ENCODE measurements at regions not wholly inside any gene's neighbourhood (a gene's known extent, or its start where the extent isn't known, plus 50 kb on each side); places are given as distances from the start of the nearest gene placed in this dataset.

DNA sequence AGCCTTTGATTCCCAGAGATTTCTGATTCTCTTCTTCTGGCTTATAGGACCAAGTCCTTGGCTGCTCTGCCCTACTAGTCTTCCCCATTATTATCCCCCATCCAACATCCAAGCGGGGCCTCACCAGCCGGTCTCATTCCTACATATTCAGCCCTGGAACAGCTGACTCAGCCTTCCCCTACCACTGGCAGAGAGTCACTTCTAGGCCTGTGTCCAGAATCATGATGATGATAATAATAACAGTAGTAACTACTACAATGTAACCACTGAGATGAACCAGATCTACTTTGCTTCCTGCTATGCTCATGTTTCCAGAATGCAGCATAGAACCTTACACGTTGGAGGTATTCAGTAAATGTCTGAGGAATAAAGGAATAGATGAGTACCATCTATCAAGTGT, 295.2 kb downstream of the SRBD1 start:
- Mint-ChIP-seq H3K4me1 (ENCODE audit: low read depth) (no peaks in the 10 kb centered on the region), H3K36me3 (ENCODE audit: low read depth) (no peaks in the 10 kb centered on the region), H3K9me3 (no peaks in the 10 kb centered on the region), H3K4me3 (no peak overlapping the region), H3K27me3 (peaks cover 6% of the 10 kb centered on the region), H3K27ac (no peak overlapping the region)
- DNase-seq = no peak

DNA sequence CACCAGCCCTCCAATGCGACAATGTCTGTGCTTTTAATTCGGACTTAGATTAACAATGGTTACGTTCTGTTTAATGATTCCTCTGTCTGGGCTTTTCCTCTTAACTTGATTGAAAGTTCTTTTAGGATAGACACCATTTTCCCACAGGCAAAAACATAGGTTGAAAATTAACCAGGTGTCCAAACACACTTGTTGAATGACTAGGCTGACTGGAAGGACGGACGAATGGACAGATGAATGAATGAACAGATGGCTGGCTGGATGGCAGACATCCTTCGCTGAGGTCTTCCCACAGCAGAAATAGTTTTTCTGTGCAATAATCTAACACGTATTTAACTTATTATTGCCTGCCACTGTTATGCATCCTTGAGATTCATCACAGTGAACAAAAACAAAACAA, 298.8 kb downstream of the SRBD1 start:
- Mint-ChIP-seq H3K4me3 (no peak overlapping the region), H3K9me3 (no peaks in the 10 kb centered on the region), H3K27ac (no peak overlapping the region), H3K36me3 (ENCODE audit: low read depth) (no peaks in the 10 kb centered on the region), H3K4me1 (ENCODE audit: low read depth) (no peaks in the 10 kb centered on the region), H3K27me3 (peaks cover 12% of the 10 kb centered on the region)
- no peak for DNase-seq

DNA sequence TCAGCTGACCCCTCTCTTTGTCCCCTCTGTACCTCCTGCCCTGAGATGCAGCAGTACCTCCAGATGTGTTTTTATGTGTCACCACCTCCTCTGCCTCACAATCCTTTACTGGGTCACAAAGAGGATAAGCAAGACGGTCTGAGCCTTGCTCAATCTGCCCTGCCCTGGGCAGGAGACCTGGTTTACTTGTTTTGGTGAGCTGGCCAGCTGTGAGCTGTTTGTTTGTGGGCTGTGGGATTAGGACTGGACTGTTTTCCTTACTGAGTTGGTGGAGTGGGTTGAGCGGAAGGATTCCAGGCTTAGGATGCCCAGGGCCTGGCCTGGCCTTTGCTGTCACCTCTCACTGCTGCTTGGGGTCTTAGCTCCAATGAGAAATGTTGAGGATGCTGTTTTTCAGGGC, 299.5 kb downstream of the SRBD1 start:
- Mint-ChIP-seq H3K4me3 (no peak overlapping the region), H3K36me3 (ENCODE audit: low read depth) (no peaks in the 10 kb centered on the region), H3K27me3 (peaks cover 15% of the 10 kb centered on the region), H3K27ac (no peak overlapping the region), H3K4me1 (ENCODE audit: low read depth) (no peaks in the 10 kb centered on the region), H3K9me3 (no peaks in the 10 kb centered on the region)
- DNase-seq = no peak

DNA sequence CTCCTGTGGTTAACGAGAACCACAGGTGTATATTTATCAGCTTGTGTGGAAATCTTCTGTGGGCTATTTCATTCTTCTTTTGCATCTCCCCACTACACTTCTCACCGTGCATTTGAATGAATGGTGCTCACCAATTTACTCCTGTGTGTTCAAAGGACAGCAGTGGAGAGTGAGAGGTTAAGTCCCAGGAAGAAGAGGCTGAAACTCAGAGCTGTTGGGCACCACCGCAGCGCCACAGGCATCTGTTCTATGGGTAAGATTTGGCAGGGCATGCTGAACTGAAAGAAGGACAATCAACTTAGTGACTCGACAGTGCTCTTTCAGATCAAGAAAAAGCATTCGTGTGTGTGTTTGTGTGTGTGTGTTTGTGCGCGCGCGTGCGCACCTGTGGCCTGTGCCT, 297.9 kb upstream of the SIX2 start:
- Mint-ChIP-seq H3K27ac (no peak overlapping the region), H3K36me3 (ENCODE audit: low read depth) (no peaks in the 10 kb centered on the region), H3K4me3 (no peak overlapping the region), H3K27me3 (peaks cover 30% of the 10 kb centered on the region), H3K4me1 (ENCODE audit: low read depth) (no peaks in the 10 kb centered on the region), H3K9me3 (no peaks in the 10 kb centered on the region)
- no peak for DNase-seq

DNA sequence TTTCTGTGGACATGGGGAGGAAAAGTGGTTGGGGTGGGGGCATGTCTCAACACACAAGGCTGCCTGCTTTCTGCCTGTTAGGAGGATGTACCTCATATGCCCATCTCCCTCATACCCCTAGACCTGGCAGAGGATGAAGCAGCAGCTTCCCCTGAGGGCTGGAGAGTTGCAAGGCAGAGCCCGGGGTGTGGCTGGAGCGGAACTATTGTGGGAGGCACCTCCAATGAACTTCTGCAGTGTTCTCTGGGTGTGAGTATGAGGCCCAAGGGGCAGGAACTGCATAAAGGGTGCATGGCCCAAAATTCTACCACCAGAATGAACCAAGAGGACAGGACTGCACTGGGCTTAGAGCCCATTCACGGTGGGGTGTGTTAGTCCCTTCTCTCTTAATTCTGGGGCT, 296.3 kb upstream of the SIX2 start:
- Mint-ChIP-seq H3K4me3 (no peak overlapping the region), H3K36me3 (ENCODE audit: low read depth) (no peaks in the 10 kb centered on the region), H3K9me3 (no peaks in the 10 kb centered on the region), H3K27ac (no peak overlapping the region), H3K27me3 (peaks cover 32% of the 10 kb centered on the region), H3K4me1 (ENCODE audit: low read depth) (no peaks in the 10 kb centered on the region)
- DNase-seq = no peak

DNA sequence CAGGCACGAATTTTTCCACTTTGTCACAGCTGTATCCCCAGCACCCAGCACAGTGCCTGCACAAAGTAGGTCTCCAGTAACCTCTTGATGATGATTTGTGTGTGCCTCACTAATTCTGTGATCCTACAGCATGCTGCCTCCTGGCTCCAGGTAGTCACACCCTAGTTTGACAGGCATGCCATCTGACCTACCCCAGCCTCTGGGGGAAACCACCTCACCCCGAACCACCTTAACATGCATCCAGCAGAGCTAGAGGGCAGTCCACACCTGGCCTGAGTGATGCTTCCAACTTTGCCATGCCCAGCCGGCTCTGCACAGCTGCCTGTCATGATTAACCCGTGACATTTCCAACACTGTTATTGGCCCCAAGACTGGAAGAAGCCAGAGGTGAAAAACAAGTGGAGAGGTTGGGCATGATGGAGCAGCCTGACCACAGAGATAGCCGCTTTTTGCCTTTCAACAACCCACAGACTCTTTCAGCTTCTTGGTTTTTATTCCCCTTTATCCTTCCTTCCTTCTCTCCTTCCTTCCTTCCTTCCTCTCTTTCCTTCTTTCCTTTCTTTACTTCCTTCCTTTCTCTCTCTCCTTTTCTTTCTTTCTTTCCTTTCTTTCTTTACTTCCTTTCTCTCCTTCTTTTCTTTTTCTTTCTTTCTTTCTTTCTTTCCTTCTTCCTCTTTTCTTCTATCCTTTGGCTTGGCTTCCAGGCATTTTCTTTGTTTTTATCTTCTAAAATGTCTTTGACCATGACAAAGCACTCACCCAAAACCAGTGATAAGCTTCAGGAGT, 294.4 kb upstream of the SIX2 start:
- Mint-ChIP-seq H3K4me1 (ENCODE audit: low read depth) (no peaks in the 10 kb centered on the region), H3K9me3 (no peaks in the 10 kb centered on the region), H3K36me3 (ENCODE audit: low read depth) (no peaks in the 10 kb centered on the region), H3K4me3 (no peak overlapping the region), H3K27ac (no peak overlapping the region), H3K27me3 (peaks cover 25% of the 10 kb centered on the region)
- no peak for DNase-seq

DNA sequence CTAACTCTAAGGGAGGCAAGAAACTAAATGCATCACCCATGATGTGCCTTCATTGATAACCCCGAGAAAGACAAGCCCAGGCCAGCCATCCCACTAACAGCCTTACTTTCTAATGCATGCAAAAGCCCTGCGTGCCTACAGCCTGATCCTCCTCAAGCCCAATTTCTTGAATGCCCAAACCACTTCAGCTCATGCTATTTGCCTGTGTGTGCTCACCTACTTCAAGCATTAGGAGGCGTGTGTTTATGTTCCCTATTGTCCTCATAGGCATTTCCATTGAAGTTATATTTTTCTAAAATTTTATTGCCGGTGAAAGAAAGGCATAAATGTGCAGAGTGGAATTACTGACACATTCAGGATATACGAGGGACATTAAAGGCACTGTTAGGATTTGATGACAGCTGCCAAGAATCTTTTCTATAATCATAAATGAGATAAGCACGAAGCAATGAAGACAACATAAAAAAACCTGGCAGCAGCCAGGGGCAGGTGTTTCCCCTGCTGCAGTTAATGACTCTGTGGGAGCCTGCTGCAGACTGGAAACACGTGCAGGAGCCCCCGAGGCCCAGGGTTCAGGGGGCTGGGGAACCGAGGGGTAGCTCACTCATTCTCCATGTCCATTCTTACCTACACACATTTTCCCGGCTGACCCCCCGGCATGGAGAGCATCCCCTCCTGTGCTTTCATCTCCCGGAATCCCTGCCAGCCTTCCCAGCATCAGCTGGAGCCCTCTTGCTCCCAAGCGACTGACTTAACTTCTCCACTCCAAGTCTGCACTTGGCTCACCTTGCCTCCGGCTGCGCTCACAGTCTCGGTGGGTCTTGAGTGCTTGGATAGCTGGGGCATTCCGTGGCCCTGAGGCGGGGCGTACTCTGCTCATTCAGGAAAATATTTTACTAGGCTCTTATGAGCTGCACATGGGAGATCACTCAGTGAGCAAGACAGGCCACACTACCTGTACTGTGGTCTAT, 292.3 kb upstream of the SIX2 start:
- no peak for DNase-seq

DNA sequence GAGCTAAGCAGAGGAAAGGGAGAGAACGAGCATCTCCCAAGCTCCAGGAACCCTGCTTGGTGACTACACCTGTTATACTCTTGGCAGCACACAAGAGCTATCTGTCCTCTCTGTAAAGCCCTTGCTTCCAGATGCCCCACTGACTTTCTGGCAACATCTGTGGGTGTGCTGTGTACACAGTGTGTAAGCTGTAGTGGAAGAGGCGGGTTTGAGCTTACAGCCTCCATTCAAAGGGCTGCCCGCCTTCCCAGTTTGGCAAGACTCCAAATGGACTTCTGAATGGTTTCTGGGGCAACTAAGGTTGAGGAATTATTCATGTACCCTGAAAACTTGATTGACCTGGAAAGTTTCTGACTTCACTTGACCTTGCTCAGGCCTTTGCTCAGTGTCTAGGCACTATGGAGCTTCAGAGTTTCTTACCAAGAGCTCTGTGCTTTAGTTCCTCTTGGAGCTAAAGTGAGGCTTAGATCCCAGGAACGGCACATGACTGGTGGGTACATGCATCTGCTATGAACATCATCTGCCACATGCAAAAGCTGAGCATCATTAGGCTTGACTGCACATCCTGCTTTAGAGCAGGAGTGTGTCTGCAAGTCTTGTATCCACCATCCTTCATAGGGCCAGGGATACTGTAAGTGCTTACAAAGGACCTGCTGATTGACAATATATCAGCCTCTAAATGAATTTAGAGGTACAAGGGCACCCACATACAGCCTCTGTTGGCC, 290.9 kb upstream of the SIX2 start:
- no peak for DNase-seq
- Mint-ChIP-seq H3K27ac (no peak overlapping the region), H3K4me1 (ENCODE audit: low read depth) (no peaks in the 10 kb centered on the region), H3K36me3 (ENCODE audit: low read depth) (no peaks in the 10 kb centered on the region), H3K27me3 (peaks cover 23% of the 10 kb centered on the region), H3K9me3 (no peaks in the 10 kb centered on the region), H3K4me3 (no peak overlapping the region)

More for the DNA sequence above, 292.3 kb upstream of the SIX2 start:
- no peak overlapping the region for H3K4me3 Mint-ChIP-seq
- no peaks in the 10 kb centered on the region for H3K36me3 Mint-ChIP-seq (ENCODE audit: low read depth)
- no peak overlapping the region for H3K27ac Mint-ChIP-seq
- H3K9me3 Mint-ChIP-seq = no peaks in the 10 kb centered on the region
- peaks cover 25% of the 10 kb centered on the region for H3K27me3 Mint-ChIP-seq
- no peaks in the 10 kb centered on the region for H3K4me1 Mint-ChIP-seq (ENCODE audit: low read depth)

DNA sequence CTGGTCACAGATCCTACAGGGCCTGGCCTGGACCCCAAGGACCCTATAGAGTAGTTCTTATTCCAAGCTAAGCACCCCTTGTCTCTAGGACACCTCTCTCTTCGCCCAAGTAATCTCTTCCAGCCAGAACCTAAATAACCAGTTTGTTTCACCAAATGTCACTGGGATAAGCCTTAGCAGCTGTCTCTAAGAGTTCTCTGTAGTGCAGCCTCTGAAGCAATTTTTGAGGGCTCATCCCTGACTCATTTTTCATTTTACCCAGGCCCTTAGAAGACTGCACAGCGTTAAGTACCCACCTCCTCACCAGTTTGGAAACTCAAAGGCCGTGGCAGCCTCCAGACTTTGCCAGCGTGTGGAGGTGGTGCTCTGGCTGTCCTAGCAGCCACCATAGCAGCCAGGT, 290.1 kb upstream of the SIX2 start:
- no peak overlapping the region for H3K27ac Mint-ChIP-seq

DNA sequence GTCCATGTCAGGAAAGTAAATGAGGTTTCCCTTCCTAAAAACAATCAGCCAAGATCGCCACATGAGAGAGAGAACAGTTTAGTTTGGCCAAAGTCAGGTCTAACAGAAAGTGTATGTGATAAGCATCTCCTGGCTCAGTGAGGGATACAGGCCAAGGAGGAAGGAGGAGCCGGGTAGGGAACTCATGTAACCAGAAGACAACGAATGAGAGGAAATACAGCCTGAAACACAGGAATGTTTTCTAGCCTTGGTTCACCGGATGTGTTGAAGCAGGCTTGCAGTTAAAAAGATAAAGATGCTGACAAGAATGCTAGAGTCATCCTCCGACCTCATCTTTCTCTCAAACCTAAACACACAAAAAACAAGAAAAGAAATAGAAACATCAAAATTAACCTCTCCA, 283.9 kb upstream of the SIX2 start:
- H3K27me3 Mint-ChIP-seq = peaks cover 26% of the 10 kb centered on the region
- H3K4me3 Mint-ChIP-seq = no peak overlapping the region
- H3K27ac Mint-ChIP-seq = no peak overlapping the region
- no peaks in the 10 kb centered on the region for H3K9me3 Mint-ChIP-seq
- no peaks in the 10 kb centered on the region for H3K36me3 Mint-ChIP-seq (ENCODE audit: low read depth)
- no peak for DNase-seq
- peaks cover 8% of the 10 kb centered on the region for H3K4me1 Mint-ChIP-seq (ENCODE audit: low read depth)

More for the DNA sequence above, 290.1 kb upstream of the SIX2 start:
- H3K36me3 Mint-ChIP-seq (ENCODE audit: low read depth) = no peaks in the 10 kb centered on the region
- peaks cover 25% of the 10 kb centered on the region for H3K27me3 Mint-ChIP-seq
- no peak overlapping the region for H3K4me3 Mint-ChIP-seq
- DNase-seq = no peak
- H3K4me1 Mint-ChIP-seq (ENCODE audit: low read depth) = no peaks in the 10 kb centered on the region
- no peaks in the 10 kb centered on the region for H3K9me3 Mint-ChIP-seq

DNA sequence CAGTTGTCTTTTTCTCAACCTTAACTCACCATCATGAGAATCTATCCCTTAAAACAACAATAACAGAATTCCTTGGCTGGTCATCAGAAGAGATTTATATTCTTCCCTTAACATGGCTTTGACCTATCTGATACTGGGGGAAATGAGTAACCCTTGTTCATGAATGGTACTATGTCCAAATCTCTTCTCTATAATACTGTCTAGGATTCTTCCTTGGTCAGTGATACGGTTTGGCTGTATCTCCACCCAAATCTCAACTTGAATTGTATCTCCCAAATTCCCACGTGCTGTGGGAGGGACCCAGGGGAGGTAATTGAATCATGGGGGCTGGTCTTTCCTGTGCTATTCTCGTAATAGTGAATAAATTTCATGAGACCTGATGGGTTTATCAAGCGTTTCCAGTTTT, 282.0 kb upstream of the SIX2 start:
- Mint-ChIP-seq H3K27ac (no peak overlapping the region), H3K36me3 (ENCODE audit: low read depth) (no peaks in the 10 kb centered on the region), H3K4me1 (ENCODE audit: low read depth) (peaks cover 8% of the 10 kb centered on the region), H3K9me3 (no peaks in the 10 kb centered on the region), H3K27me3 (peaks cover 34% of the 10 kb centered on the region), H3K4me3 (no peak overlapping the region)
- no peak for DNase-seq

DNA sequence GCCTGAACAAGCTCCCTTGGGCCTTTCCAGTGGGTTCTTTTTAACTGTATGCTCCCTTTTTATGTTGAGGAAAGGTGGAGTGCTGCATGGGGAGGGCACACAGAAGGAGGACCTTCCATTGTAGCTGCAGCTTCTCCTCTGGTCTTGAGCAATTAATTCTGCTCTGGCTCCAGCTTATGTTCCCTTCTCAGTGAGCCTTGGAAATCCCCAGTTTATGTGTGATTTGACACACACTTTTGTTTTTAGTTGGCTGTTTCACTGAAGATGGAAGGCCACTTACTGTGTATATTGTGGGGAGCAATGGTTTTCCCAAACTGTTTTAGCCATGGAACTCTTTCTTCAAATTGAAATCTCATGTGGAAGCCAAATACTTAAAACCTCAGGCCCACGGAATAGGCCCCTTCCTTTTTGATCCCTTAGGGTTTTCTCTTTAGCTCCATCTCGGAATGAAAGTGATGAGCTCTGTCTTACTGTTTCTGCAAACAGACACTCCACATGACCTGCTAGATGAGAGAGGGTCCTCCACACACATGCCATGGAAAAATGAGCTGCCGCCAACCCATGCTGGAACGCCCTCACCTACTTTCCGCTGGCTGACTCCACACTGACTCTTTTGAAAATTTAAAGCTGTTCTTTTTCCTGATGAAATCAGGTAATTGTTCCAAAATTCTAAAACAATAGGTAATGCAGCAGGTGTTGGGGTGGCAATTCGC, 280.9 kb upstream of the SIX2 start:
- no peaks in the 10 kb centered on the region for H3K36me3 Mint-ChIP-seq (ENCODE audit: low read depth)
- H3K9me3 Mint-ChIP-seq = no peaks in the 10 kb centered on the region
- no peak overlapping the region for H3K4me3 Mint-ChIP-seq
- no peak overlapping the region for H3K27ac Mint-ChIP-seq
- H3K27me3 Mint-ChIP-seq = peaks cover 33% of the 10 kb centered on the region
- DNase-seq = no peak
- H3K4me1 Mint-ChIP-seq (ENCODE audit: low read depth) = peaks cover 8% of the 10 kb centered on the region

DNA sequence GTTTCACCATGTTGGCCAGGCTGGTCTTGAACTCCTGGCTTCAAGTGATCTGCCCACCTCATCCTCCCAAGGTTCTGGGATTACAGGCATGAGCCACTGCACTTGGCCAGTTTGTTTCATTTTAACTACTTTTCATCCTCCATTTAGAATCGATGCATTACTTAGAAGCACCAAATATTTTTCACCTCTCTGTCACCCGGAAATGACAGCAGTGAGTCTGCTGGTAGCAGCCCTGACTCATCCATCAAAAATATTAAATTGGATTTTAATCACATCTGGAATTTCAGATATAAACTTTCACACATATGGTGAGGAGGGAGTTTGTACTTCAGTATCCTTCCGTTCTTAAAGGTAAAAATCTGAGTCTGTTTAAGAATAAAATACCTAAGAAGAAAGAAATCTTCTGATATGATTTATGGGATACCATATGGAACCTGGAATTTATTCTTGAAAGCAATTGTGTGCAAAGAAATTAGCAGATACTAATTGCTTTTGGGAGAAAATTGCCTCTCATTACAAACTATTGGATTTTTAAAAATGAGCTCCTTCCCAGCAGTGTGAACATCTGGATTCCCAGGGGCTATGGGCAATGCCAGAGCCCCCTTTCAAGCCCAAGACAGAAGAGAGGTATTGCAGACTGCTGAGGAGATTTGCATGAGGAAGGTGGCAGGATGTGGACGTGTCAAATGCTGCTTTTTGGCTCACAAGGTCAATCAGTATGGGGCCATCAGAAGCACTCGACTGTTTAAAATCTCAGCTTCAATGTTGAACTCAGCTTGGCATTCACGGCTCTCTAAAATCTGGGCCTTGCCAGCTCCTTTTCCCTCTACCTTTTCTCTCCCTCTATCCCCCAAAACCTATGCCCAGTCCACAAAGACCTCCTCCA, 279.5 kb upstream of the SIX2 start:
- Mint-ChIP-seq H3K36me3 (ENCODE audit: low read depth) (no peaks in the 10 kb centered on the region), H3K9me3 (no peaks in the 10 kb centered on the region), H3K4me3 (no peak overlapping the region), H3K4me1 (ENCODE audit: low read depth) (peaks cover 8% of the 10 kb centered on the region), H3K27ac (no peak overlapping the region), H3K27me3 (peaks cover 23% of the 10 kb centered on the region)
- DNase-seq = no peak

All from activated T-cell treated with anti-CD3 and anti-CD28 coated beads, Interleukin-2, amount 50 U/mL, for 24 hours (primary cell).